Astrocyte (in vitro differentiated cells and primary cell): ENCODE measurements at regions not wholly inside any gene's neighbourhood (a gene's known extent, or its start where the extent isn't known, plus 50 kb on each side); places are given as distances from the start of the nearest gene placed in this dataset.

Experiments
- CTCF ChIP-seq: IDR thresholded peaks from 2 replicates; pipeline ENCODE4 v1.5.1; 2011; ENCODE audit warnings: low read depth, mild to moderate bottlenecking, inconsistent platforms, low read length, moderate library complexity; ENCODE audit not compliant: insufficient read depth
- EZH2 ChIP-seq: IDR thresholded peaks from 2 replicates; pipeline ENCODE4 v1.6.1; 2012; ENCODE audit warnings: mild to moderate bottlenecking, low read length, inconsistent platforms; ENCODE audit not compliant: insufficient read depth

DNA sequence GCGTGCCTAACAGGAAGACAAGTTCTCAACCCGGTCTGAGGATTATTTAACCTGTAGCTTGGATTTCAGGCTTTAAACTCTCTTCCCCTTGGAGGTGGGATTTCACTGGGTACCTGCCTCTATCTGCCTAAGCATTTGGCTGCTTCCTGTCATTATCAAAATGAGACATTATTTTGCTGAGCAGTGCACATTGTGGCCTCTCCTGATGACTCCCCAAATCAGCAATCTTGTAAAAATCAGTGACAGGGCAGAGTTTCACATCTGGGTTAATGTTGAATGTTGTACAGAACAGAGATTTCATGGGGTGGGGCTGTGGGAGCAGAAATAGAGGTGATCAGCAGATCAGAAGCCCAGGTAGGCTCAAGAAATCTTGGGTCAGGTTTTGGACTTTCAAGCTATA, 605.9 kb downstream of the ELAVL2 start:
- TF ChIP-seq EZH2 (no peak), CTCF (no peak)
